ENCODE measurements at regions not wholly inside any gene's neighbourhood (a gene's known extent, or its start where the extent isn't known, plus 50 kb on each side); places are given as distances from the start of the nearest gene placed in this dataset.
"Not testable (repeated sequence)": the region's sequence is repeated elsewhere in the genome, so short reads cannot be mapped to it uniquely, and the experiment has no call there.

DNA sequence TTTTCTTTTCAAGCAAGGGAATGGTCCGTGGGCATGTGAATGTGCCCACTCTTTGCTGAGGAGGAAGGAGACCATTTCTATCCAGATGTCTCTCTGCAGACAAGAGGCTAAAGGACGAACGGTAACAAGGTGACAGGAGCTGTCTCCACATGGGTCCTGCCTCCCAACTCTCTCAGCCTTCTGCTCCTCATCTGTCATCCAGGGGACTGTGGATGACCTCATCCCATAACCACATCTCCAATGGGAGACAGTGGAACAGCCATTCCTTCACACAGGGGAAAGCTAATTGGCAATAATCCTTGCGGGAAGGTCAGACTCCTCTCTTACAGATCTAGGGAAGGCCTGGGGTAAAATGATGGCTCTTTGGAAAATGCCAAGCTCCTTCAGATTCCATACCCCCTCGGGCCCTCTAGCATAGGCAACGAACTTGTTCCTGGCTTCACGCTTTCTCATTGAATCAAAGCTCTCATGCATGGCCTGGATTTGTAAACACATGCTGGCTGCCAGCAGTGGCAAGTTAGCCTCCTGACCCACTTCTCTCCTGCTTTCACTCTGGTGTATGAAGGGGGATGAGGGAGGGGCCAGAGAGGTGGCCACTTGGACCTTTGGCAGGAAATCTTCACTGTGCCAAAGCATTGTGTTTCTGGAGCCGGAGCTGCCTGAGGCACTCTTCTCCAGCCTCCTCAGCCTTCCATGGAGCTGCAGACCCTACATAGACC lies 65.8 kb upstream of the IKBKE start:
- DNase-seq (ENCODE audit: low spot score), result not testable (repeated sequence)

DNA sequence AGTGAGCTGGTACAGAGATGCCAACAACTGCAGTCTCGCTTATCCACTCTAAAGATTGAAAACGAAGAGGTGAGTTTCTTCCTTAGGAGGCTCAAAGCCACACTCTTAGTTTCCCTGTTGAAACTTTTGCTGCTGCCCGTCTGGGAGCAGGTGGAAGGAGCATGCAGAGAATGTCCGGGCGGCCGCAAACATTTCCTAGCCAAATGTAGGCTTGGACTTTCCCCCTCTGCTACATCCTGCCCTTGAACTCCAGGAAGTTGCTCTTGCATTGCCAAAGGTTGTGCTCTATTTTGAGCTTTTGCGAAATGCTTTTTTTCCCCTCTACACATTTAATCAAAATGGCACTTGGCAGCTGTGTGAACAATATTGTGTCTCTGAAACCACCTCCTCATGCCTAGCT lies 65.0 kb upstream of the IKBKE start:
- not testable (repeated sequence) for DNase-seq (ENCODE audit: low spot score)

DNA sequence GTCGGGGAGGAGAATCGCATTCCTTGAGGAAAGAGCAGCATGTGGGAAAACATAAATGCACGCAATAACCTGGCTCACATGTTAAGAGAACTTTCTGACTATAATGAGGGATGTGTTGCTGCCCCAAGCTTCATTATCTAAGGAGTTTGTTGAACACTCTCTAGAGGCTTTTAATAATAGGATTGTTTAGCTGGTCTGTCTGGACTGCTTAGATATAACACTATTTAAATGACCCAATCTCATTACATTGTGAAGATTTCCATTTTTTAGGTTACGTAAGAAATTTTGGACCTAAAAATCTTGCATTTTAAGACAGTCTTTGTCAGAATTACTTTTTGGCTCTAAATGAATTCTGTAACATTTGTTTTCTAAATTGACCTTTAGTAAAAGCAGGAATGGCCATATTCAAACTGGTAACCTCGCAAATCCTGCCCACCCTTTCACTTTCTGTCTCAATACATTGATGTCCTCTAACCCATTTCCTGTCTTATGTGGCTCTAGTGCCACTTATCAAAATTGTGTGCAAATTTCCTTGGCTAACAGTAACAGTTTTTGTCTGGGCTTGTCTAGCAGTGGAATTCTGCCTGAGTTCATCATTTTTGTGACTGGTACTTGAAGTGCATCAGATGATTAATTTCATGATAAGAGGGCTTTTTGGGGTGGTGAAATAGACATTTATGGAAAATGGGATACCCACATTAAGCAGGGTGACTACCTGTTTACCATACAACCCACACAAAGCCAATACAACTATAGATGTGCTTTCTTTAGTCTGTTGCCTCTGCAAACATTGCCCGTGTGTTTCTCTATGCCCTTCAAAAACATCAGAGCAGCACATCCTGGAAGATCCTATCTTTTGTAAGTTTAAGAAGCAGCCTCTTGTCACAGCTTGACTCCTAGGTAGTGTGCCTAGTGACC lies 61.6 kb upstream of the IKBKE start:
- not testable (repeated sequence) for DNase-seq (ENCODE audit: low spot score)

DNA sequence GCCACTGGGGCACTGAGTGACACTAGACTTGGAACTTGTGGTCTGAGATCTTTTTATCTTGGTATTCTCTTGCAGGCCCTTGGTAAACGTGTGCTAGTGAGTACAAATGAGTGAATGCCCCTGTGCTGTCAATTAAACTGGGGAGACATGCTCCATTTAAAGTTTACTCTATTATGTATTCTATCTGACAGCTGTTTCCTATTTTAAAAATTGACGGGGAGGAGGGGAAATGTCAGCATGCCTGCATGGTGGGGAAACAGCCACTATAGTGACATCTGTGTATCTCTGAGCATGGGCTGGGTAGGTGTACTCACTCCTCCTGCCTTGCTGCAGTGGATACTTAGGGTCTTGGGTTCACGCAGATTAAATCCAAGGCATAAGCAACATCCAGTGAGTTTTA lies 59.0 kb upstream of the IKBKE start:
- DNase-seq (ENCODE audit: low spot score), result no peak

DNA sequence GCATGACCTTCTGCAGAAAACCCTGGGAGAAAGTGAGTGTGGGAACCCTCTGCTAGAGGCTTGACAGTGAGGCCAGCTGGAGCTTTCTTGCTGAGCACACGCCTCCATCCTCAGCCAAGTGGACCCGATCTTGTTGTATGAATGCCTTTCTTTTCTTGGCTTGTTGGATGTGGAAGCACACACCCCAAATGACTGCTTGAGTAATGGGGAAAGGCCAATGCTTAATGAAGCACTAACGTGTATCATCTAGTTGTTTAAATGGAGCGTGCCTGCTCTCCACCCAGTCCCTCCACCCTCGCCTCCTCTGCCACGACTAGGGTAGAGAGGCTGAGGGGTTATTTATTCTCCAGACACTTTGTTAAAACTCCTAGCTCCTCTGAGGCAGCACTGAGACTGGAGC lies 54.3 kb upstream of the IKBKE start:
- DNase-seq (ENCODE audit: low spot score), result no peak

DNA sequence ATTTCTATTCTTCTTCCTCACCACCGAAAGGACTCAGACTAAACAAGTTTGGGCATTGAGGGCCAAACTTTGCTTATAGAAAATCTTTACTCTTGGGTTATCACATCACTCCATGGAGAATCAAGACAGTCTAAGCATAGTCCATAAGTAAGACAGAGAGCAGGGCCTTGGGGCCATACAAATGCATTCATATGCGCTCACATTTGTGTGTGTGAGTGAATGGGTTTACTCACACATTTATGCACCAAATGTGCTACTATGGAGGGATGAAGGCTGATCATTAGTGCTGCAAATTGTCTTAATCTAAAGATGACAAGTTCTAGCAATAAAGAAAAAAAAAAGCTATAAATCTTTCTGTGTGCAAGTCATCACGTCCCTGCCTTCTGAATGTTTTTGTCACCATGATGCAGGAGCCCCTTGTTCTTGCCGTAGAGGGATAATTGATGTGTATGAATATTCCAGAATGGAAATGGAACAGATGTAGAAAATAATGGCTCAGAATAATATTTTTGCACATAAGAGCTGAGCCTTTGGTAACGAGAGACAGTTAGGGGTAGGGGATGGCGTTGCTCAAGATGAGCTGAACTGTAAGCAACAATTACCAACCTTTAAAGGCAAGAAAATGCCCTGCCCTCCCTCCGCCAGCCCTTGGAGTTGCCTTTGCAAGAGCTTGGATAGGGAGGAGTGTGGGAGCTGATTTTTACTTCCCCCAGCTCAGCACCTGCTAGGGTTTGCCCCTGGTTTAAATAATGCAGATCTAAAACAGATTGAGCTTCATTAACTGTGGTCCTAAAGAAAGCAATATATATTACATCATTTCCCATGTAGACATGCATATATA lies 52.3 kb upstream of the IKBKE start:
- no peak for DNase-seq (ENCODE audit: low spot score)

DNA sequence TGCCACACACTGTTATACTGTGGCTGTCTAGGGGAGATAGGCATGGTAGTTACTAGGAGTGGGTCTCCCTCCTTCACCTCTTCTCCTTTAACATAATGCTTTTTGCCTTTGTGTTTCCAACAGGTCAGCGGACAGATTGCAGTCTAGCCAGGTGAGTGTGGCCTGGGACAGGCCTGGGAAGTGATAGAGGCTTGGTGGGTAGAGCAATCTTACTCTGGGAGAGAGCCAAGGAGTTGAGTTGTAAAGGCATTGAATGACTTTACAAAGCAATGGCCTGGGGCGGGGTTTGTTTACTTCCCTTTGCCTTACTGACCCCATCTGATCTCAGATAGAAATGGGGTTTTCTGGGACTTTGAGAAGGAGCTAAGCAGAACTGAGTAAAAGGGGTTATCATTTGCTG lies 51.0 kb upstream of the IKBKE start:
- DNase-seq (ENCODE audit: low spot score), result no peak

DNA sequence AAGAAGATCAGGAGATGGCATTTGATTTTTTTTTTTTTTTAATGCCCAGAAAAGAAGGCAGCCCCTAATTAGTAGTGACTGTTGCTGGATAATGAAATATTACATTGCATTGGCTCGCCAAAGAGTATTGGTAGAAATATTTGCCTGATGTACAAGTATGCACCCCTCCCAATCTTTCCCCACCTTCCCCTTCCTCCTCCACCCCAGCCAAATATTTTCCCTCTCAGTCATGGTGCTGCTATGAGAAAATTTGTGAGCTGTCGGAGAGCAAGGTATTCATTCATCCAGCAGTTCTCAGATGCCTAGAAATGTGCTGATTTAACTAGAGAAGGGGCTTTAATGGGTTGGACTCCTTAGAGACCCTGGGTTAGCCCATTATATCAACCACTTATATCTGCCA lies 50.5 kb upstream of the IKBKE start:
- DNase-seq (ENCODE audit: low spot score), result no peak

DNA sequence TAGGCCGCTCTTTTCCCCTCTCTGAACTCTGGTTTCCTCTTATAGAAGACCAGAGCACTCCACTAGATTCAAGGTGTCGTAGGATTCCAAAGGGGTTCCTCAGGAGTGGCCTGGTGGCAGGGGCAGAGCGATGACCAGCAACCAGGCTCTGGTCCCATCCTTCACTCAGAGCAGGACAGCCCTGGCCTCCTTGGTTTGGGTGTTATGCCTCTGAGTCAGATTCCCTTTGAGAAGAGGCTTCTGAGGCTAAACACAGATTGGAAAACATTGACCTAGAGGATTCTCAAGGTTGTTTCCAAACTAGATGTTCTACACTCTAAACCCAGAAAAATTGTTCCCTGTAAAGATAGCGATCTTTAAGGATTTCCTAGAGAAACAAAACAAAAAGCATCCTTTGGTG lies 49.8 kb upstream of the IKBKE start:
- no peak for DNase-seq (ENCODE audit: low spot score)
